ENCODE measurements at regions not wholly inside any gene's neighbourhood (a gene's known extent, or its start where the extent isn't known, plus 50 kb on each side); places are given as distances from the start of the nearest gene placed in this dataset.

DNA sequence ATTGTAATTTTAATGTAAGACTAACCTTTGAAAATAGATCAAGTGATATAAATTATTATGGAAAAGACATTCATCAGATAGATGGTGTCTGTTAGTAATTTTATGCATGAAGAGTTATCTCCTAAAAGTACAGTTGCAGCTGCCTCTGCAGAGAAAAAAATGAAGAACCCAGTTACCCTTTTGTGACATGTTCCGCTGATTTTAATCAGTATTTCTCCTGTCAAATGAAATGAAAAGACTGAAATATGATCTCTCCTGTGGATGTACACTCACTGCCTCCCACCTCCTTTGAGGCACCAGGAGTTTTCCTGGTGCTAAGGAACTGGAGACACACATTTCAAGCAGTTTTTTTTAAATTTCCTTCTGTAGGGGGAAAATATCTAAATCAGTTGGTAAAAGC lies 277.4 kb downstream of the KIF4B start:
- no peak for DNase-seq (ENCODE audit: low spot score)

DNA sequence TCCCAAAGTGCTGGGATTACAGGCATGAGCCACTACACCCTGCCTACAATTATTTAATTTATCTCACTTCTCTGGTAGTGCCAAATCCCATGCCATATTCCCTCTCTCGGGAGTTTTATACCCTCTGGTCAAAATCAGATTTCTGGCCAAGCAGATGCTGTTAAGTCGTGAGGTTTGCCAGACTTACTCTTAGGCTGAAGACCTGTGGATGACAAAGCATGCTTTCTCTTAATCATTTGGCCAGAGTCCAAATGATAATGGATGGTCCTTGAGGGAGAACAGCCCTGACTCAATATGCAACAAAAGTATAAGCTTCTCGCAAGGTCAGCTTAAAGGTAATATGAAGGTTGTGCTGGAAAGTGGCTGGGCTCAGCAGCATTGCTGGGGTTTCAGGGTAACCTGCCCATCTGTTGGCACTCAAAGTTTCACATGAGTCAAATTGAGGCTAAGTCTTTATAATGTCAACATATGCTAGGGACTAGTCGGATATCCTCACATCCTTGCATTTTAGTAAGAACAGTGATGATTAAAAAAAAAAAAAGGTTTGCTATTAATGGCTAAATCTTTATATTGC lies 280.1 kb downstream of the KIF4B start:
- no peak for DNase-seq (ENCODE audit: low spot score)

DNA sequence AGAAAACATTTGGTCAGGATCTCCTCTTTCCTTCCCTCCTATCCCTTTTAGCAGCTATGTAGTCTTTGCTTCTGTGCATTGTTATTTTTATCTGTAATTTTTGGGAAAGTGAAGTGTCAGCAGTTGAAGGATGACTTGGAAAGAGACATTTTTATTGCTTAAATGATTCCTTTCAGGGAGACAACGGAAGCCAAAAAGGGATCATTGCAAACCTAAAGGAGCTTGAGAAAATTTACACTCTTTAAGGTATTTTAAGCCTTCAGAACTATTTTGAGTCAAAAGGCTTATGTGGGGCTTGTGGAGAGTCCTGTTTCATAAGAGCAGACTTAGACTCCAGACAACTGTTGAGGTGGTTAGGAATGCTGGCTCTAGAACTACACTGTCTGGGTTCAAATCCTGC lies 281.6 kb downstream of the KIF4B start:
- DNase-seq (ENCODE audit: low spot score): no peak

DNA sequence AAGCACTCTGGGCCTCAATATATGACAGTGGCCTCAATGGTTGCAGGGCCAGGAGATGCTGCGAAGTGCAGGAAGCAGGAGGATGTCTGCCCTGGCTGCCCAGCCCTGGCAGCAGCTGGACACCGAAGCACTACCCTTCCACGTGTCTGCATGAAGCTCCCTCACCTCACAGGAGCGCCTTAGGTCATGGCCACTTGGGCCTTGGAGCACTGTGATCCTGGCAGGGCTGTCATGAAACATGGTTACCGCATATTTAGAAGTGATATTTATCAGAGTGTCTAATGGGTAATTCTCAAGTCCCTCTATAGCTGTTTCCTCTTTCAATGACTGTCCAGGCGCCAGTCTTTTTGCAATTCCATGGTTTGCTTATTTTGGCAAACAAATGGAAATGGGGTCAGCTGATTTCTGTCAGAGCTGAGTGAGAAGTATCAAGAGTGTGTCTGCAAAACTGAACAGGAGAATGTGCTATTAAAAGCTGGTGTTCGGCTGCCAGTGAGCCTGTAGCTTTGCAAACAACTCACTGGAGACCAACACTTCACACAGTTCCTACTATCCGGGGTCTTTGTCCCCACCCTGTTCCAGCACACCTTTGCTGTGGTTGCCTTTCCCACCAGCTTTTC lies 285.9 kb downstream of the KIF4B start:
- no peak for DNase-seq (ENCODE audit: low spot score)

DNA sequence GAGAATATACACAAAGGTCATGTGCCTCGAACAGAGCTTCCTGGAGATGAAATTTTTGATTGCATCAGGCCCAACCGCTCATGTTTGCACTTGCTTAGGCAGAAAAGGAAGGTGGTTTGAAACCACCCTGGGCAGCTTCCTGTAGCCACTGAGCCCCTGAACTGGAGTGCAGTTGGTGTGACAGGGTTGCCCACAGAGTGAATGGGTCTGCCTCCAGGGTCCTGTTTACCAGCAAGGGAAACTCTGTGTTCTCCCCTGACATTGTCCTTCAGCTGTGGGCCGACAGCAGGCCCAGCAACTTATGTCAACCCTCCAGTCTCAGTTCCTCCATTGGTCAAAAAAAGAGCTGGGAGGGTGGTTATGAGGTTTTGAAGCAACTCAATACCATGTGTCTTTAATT lies 289.6 kb downstream of the KIF4B start:
- no peak for DNase-seq (ENCODE audit: low spot score)

DNA sequence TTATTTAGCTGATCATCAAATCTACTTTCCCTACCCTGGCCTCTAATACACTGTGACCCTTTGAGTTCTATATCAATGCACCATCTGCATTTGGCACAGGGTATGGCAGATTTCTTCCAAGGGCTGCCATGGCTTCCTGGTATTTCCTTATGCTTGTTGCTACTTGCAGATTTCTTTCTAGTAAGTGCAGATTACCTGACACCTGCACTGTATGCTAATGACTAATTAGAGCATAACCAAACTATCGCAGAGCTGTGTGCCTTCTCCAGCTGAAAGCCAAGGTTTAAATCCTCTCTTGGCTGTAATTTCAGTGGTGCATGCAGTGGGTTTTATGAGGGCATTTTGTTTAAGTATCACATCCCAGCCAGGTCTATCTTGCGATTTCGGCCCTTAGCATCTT lies 293.7 kb downstream of the KIF4B start:
- no peak for DNase-seq (ENCODE audit: low spot score)

DNA sequence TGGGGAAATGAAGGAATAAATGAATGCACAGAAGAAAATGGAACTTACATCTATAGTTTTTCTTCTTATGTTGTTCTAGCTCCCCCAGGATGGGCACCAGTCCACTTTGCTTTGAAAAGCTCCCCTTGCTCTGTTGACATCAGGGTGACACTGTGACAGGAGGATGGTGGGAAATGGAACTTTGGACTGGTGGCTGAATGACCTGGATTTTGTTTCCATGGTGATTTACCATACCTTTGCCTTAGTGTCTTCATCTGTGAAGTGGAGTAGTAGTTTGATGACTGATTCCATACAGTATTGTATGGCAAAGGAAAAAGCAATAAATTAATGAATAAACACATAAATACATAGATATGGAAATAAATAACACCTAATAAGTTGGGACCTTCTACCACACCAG lies 294.7 kb downstream of the KIF4B start:
- no peak for DNase-seq (ENCODE audit: low spot score)

DNA sequence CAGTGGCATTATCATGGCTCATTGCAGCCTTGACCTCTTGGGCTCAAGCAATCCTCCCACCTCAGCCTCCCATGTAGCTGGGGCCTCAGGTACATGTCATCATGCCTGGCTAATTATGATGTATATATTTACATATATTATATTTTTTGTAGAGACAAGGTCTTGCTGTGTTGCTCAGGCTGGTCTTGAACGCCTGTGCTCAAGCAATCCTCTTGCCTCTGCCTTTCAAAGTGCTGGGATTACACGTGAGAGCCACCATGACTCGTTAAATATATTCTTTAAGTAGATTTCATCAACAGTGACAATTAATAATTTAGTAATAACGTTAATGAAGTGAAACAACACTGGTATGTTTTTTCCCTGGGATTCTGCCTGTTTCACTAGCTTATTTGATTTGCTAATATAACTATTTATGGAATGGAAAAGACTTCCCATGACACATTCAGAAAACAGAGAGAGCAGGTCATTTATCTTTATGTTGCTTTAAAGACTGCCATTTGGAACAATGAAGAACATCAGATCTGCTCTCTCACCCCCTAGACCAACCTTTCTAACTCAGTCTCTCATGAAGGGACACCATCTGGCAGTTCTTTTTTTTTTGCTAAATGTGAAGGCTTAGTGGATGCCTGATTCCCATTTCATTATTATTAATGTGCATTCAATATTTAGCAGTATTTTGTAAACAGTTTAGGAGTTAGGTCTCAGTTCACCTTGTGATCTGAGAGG lies 295.6 kb downstream of the KIF4B start:
- DNase-seq (ENCODE audit: low spot score): no peak

DNA sequence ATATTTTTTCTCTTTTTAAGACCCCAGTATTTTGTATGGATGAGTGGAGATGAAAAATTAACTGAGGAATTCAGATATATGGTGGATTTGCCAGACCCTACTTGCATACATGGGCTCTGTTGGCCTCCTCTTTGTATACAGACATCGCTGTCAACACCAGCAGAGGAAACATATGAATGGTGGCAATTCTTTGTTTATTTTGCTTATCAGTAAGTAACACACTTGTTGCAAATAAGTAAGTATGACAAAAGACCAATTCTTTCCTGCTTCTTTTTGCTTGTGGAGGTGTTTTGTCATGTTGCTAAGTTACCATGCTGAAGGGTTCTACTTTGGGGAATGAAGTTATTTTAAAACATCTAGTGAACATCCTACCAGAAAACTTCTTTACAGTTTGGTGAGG lies 298.2 kb downstream of the KIF4B start:
- DNase-seq (ENCODE audit: low spot score): no peak

DNA sequence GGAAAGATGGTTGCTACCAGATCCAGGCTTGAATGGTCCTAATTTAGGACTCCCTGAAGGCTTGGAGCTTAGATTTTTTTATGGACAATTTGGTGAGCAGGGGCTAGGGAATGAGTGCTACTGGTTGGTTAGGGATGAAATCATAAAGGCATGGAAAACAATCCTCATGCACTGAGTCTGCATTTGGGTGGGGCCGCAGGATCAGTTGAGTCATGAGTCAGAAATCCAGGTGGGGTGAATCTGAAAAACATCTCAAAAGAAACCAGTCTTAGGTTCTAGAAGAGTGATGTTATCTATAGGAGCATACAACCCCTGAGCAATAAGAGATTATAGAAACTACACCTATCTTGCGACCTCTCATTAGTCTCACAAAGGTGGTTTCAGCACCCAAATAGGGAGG lies 300.0 kb downstream of the KIF4B start:
- no peak for DNase-seq (ENCODE audit: low spot score)

DNA sequence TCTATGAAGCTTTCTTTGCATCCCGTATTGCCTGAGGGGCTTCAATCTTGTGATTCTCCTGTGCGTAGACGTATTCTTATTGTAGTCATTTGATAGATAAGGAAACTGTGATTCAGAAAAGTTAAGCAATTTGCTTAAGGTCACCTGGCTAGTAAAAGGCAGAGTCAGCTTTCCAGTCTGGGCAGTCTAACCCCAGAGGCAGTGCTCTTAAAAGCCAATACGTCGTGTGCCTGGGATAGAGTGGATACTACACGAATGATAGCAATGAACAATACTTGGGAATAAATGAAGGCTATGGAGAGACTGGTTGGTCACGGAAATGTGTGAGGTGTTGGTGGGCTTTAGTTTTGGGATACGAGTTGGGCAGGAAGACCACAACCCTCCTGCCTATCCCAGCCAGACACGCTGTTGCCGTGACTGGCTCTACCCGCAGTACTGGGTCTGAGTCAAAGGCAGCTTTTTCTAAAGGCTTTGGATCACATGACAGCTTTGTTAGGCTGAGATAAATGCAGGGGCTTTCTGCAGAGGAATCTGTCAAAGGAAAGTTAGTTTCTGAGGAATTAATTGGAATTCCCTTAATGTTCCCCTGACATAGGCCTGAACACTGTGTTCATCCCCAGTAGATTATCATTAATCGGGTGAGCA lies 302.6 kb downstream of the KIF4B start:
- no peak for DNase-seq (ENCODE audit: low spot score)

DNA sequence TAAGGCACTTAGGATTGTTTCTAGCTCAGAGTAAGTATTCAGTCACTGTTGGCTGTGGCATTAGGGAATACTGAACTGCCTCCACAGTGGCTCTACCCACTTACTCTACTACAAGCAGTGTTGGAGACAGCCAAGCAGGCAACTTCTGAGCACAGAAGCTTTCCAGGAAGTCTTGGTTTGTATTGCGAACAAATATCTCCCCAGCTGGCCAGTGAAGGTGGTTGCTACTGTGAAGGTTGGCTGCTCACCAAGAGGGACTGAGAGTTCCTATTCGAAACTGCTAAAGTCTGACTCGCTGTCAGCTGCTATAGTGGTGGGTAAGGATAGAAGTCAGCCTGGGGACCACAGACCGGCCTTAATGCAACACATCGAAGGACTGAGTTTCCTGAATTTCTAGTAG lies 319.1 kb downstream of the KIF4B start:
- no peak for DNase-seq (ENCODE audit: low spot score)

DNA sequence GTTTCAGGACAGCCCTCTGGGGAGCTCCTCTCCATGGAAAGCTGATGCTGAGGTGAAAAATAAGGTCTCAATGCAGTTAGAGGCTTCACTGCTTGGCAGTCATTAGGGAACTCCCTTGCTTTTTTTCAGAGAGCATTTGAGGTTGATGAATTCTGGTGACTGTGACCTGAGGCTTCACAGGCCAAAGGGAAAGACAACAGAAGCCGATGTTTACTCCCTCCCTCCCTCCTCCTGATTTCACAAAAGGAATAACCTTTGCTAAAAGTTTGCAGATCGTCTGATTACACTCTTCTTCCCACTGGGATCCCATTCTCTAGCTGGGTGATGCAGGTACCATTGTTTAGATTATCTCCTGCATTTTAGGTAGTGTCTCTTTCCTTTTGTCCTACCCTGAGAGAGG lies 329.4 kb downstream of the KIF4B start:
- no peak for DNase-seq (ENCODE audit: low spot score)

DNA sequence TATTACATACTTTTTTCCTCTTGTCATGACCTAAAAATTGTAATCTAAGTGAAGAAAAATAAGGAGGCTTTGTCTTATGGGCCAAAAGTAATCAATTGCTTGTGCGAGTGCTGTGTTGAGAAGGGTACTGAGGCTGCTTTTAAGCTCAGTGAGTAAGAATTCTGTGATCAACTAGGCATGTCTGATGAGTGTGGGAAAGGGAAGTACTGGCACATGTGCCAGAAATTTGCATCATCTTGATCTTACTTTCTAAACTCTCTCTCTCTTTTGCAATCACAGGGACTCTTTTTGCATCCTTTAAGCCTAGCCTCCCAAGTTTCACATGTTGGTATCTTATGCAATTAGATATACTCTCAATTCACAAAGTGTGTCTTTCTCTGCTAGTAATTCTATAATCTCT lies 329.9 kb downstream of the KIF4B start:
- DNase-seq (ENCODE audit: low spot score): no peak

DNA sequence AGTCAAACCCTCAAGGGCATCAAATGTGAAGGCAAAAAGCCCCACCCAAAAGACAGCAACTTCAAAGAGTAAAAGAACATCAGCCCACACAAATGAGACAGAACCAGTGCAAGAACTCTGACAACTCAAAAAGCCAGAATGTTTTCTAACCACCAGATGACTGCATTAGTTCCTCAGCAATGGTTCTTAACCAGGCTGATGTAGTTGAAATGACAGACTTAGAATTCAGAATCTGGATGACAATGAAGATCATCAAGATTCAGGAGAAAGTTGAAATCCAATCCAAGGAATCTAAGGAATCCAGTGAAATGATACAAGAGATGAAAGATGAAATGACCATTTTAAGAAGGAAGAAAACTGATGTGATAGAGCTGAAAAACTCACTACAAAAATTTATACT lies 339.7 kb downstream of the KIF4B start:
- DNase-seq (ENCODE audit: low spot score): no peak

DNA sequence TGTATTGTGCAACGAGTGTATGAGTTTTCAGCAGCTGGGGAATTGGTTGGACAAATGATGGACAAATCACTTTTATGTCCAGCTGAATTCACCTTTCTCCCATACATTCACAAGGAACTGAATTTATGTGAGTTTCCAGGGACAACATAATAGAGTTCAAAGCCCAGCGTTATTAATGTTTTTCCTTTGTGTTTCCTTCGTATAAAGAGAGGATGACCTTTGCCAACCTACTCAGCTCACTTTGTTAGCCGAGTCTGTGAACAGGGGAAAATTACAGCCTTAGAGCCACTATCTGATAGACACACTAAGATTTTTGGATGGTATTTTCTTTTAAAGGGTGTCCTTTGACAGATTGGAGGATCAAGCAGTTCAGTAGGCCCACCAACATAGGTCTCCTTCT lies 352.5 kb downstream of the KIF4B start:
- DNase-seq (ENCODE audit: low spot score): no peak

DNA sequence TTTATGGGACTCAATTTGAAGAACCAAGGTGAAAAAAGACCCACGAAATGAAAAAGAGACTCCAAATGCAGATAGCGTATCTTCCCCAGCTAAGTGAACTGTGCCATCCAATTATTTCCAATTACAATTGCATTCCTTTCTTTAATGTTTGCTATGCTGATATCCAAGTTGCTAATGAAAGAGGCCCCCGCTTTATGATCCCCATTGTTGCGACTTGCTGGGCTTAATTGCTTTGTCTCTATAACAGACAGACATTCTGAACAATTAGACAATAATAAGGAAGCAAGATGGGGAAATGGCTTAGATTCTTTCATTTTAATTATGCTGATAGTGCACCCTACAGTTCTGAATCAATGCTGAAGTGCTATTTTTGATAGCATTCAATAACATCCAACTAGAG lies 354.3 kb downstream of the KIF4B start:
- no peak for DNase-seq (ENCODE audit: low spot score)

DNA sequence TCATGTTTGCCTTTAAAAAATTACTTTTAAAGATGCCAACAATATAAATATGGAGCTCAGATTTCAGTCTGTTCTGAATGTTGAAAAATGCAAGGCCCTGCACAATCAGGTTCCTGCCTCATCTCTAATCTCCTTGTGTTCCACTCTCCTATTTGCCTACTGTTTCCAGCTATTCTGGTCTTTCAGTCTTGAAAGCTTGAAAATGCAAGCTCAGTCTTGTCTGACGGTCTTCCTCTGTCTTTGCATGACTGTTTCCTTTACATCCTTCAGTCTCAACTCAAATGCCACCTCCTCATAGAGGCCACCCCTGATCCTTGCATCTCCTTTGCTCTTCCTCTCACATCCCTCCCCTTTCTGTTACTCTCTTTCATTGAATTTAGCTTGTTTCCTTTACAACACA lies 354.9 kb downstream of the KIF4B start:
- no peak for DNase-seq (ENCODE audit: low spot score)

DNA sequence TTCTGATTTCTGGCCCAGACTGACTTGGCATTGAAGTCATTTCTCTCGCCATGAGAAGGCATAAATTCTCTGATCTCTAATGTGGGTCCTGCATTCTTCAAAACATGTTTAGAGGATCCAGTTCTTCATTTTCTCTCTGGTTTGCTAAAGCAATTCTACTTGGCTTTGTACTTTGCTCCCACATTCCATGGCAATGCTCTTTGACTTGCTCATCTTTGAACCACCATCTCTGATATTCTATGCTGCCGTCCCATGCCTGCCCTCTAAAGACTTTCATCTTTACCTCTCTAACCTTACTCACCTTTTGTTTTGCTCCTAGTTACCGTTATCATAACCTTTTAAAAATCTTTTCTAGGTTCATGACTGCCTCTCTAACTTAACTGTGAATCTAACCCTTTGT lies 366.9 kb downstream of the KIF4B start:
- no peak for DNase-seq (ENCODE audit: low spot score)

DNA sequence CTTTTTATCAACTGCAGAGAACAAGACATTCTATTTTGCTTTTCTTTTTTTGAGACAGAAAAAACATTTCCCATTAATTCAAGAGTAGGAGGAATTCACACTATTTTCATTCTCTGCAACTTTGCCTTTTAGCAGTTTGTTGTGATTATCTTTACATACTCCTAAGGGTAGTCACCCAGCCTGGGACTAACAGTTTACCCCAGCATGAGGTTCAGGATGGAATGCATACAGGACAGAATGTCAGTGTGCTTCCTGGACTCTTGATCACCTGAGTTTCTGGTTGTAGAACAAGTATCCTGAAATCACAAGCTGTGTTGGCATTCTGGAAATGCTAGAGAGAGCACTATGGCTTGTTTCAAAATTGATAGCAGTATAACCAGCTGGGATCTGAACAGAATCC lies 368.1 kb downstream of the KIF4B start:
- no peak for DNase-seq (ENCODE audit: low spot score)

DNA sequence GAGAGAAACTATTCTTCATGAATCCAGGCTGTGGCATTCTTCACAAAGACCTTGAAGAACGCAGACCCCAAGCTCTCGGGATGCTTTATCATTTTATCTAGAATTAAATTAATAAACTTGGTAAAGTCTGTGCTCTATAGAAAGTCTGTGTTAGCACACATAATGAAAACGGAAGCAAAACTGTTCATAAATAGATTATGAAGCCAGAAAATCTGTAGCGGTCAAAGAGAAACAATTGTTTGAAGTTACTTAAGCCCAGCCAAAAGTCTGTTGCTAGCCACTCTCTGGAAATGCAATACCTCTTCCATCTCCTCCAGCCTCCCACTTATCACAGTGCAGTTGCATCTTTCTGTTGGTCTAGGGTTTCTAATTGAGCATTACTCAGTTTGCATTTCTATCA lies 375.9 kb downstream of the KIF4B start:
- no peak for DNase-seq (ENCODE audit: low spot score)

DNA sequence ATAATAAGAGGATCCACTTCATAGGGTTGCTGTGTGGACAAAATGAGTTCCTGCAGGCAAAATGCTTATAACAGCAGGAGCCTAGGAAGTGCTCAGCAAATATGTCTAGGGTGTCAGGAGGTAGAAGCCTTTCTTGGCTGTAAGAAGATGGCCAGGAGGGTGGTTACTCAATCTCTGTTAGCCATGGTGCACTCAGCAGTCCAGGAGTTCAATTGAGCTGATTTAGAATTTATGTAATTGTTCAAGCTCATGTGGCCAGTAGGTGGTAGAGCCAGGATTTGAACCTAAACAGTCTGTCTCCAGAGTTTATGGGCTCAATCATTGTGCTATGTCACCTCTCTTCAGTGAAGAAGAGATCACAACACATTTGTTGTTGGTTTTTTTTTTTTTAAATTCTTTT lies 381.2 kb downstream of the KIF4B start:
- no peak for DNase-seq (ENCODE audit: low spot score)

Data from mesenteric fat pad (tissue), 1 donor.